GM23248 (cell line): ENCODE measurements at regions not wholly inside any gene's neighbourhood (a gene's known extent, or its start where the extent isn't known, plus 50 kb on each side); places are given as distances from the start of the nearest gene placed in this dataset.

Source experiments
- EZH2 ChIP-seq: fragments of 200-600 bp; sonication (generic); IDR thresholded peaks from 2 replicates; pipeline ENCODE4 v1.6.1; 2018; ENCODE audit warnings: antibody characterized with exemption, mild to moderate bottlenecking; ENCODE audit not compliant: insufficient read depth, poor library complexity, severe bottlenecking
- EZH2phosphoT487 ChIP-seq: fragments of 200-600 bp; sonication (generic); IDR thresholded peaks from 2 replicates; pipeline ENCODE4 v1.6.1; 2018; ENCODE audit warnings: antibody characterized with exemption, moderate library complexity, mild to moderate bottlenecking, low read depth; ENCODE audit not compliant: insufficient read depth

GRCh38 chr2:66125951-66126350 is 309.0 kb upstream of the MEIS1 start:
- TF ChIP-seq EZH2 (no peak), EZH2phosphoT487 (no peak)
